CD4-positive, alpha-beta T cell (primary cell): ENCODE measurements at regions not wholly inside any gene's neighbourhood (a gene's known extent, or its start where the extent isn't known, plus 50 kb on each side); places are given as distances from the start of the nearest gene placed in this dataset.

ENCODE experiments used
- ATAC-seq: fragments of 200-7000 bp; cut with Tn5 transposase; one replicate; pipeline ENCODE4 v1.10.0; 2022; ENCODE audit warnings: mild to moderate bottlenecking; ENCODE audit not compliant: poor library complexity
- CTCF ChIA-PET: fragments of 350-600 bp; sonication (Branson Sonifier 250); formaldehyde crosslinking; loops from one replicate; lab custom pipeline; 2021; ENCODE audit warnings: antibody characterized with exemption, inconsistent platforms; lab: Charles Lee
- POLR2A ChIA-PET: fragments of 350-600 bp; sonication (Branson Sonifier 250); formaldehyde crosslinking; loops from one replicate; lab custom pipeline; 2021; ENCODE audit warnings: antibody characterized with exemption, inconsistent platforms; lab: Charles Lee
- DNase-seq, 14 experiments: peaks; one replicate each; pipeline ENCODE4 v3.0.0-alpha.2; 2013 to 2020; ENCODE audit warnings: mixed read lengths in 2 of 14
- H3K27ac ChIP-seq, 2 donors: one replicate each; pipeline versions ENCODE4 v1.5.1 to v1.7.0; 2013; ENCODE audit warnings: low read length in 2 of 2, low read depth in 1 of 2, mild to moderate bottlenecking in 1 of 2
- H3K27me3 ChIP-seq, 2 experiments: 1 replicate in 1 of 2; 2 replicates in 1 of 2; pipeline versions ENCODE4 v1.6.1 to v1.7.0; 2013; ENCODE audit warnings: low read length in 2 of 2, control low read depth in 1 of 2, mild to moderate bottlenecking in 1 of 2, moderate library complexity in 1 of 2; ENCODE audit not compliant: insufficient read depth in 2 of 2, control insufficient read depth in 1 of 2
- H3K36me3 ChIP-seq: one replicate; pipeline ENCODE4 v1.6.1; 2013; ENCODE audit warnings: low read length, control low read depth; ENCODE audit not compliant: insufficient read depth
- H3K4me1 ChIP-seq: one replicate; pipeline ENCODE4 v1.6.1; 2013; ENCODE audit warnings: low read length, control low read depth; ENCODE audit not compliant: insufficient read depth
- H3K4me3 ChIP-seq: one replicate; pipeline ENCODE4 v1.5.1; 2013; ENCODE audit warnings: mild to moderate bottlenecking, low read length, moderate library complexity
- H3K9me3 ChIP-seq, 2 experiments: 1 replicate in 1 of 2; 2 replicates in 1 of 2; pipeline versions ENCODE4 v1.6.1 to v1.7.0; 2013; ENCODE audit warnings: low read length in 2 of 2, mild to moderate bottlenecking in 2 of 2, control low read depth in 1 of 2, moderate library complexity in 1 of 2; ENCODE audit not compliant: control insufficient read depth in 1 of 2, insufficient read depth in 1 of 2
- H3K27ac Mint-ChIP-seq: one replicate; pipeline ENCODE4 v1.8.0; 2020; ENCODE audit warnings: mixed read lengths
- H3K27me3 Mint-ChIP-seq: one replicate; pipeline ENCODE4 v1.8.0; 2021; ENCODE audit warnings: mixed read lengths
- H3K36me3 Mint-ChIP-seq: one replicate; pipeline ENCODE4 v1.8.0; 2021; ENCODE audit warnings: low read depth, mixed read lengths
- H3K4me1 Mint-ChIP-seq: one replicate; pipeline ENCODE4 v1.8.0; 2021; ENCODE audit warnings: low read depth, mixed read lengths
- H3K4me3 Mint-ChIP-seq: one replicate; pipeline ENCODE4 v1.8.0; 2020; ENCODE audit warnings: mild to moderate bottlenecking, mixed read lengths
- H3K9me3 Mint-ChIP-seq: one replicate; pipeline ENCODE4 v1.8.0; 2020; ENCODE audit warnings: mixed read lengths
- intact Hi-C, 2 experiments: fragments of 100-400 bp; cut with DNase I in 1 of 2; cut with micrococcal nuclease in 1 of 2; formaldehyde crosslinking; loops; one replicate each; pipeline versions ENCODE4 v1.15.1 to v1.9.0; 2023 to 2025; cut with DNase I, micrococcal nuclease
- TF ChIP-seq, protein P1 (sequence below): fragments of 200-600 bp; IDR thresholded peaks from one replicate; pipeline ENCODE4 v1.8.0; 2022; ENCODE audit warnings: antibody characterized with exemption, mild to moderate bottlenecking

DNA sequence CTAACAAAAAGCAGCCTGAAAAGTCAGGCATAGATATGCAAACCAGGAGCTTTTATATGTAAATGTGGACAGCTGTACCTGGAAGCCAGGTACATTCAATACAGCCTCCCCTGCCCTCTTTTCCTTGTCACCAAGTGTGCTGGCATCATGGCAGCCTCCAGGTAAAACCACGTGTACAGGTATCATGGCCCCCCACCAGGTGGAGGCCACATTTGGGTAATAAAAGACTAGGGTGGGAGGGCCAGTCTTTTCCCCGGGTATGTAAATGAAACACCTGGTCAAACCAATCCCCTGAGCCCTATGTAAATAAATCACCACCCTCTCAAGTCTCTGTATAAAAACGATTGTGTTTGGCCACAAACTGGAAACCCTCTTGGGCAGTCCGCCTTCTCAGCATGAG lies 226.4 kb upstream of the GOT2 start:
- H3K4me1 Mint-ChIP-seq = no peaks in the 10 kb centered on the region
- POLR2A ChIA-PET = no interaction called here
- no peak overlapping the region for H3K27ac Mint-ChIP-seq
- no peaks in the 10 kb centered on the region for H3K27me3 ChIP-seq
- TF ChIP-seq, protein P1, sequence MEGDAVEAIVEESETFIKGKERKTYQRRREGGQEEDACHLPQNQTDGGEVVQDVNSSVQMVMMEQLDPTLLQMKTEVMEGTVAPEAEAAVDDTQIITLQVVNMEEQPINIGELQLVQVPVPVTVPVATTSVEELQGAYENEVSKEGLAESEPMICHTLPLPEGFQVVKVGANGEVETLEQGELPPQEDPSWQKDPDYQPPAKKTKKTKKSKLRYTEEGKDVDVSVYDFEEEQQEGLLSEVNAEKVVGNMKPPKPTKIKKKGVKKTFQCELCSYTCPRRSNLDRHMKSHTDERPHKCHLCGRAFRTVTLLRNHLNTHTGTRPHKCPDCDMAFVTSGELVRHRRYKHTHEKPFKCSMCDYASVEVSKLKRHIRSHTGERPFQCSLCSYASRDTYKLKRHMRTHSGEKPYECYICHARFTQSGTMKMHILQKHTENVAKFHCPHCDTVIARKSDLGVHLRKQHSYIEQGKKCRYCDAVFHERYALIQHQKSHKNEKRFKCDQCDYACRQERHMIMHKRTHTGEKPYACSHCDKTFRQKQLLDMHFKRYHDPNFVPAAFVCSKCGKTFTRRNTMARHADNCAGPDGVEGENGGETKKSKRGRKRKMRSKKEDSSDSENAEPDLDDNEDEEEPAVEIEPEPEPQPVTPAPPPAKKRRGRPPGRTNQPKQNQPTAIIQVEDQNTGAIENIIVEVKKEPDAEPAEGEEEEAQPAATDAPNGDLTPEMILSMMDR = no peak
- no peaks in the 10 kb centered on the region for H3K4me1 ChIP-seq
- no peaks in the 10 kb centered on the region for H3K9me3 ChIP-seq
- H3K27ac ChIP-seq = no peak overlapping the region
- intact Hi-C loops = no loop called here
- DNase-seq (no peak), ATAC-seq (no peak)
- no peak overlapping the region for H3K4me3 ChIP-seq
- H3K4me3 Mint-ChIP-seq = no peak overlapping the region
- CTCF ChIA-PET = no interaction called here
- H3K36me3 ChIP-seq = no peaks in the 10 kb centered on the region
- H3K9me3 Mint-ChIP-seq = no peaks in the 10 kb centered on the region
- no peaks in the 10 kb centered on the region for H3K27me3 Mint-ChIP-seq
- no peaks in the 10 kb centered on the region for H3K36me3 Mint-ChIP-seq

DNA sequence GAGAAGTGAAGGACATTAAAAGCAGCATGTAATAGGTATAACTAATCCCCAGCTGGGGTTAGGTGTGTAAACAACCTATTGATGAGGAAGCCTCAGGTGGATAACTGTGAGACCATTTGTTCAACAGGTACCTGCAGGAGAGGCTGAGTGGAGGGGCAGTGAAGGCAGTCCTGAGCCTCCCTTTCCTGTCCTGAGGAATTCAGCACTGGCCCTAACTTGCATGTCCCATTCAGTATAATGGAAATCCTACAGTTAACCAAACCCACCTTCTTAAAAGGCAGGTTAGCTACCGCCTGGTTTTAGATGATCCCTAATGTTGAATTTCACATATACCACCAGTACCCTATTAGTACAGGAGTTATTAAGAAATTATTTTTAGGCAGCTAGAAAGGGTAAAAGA lies 225.9 kb upstream of the GOT2 start:
- H3K27me3 Mint-ChIP-seq = no peaks in the 10 kb centered on the region
- H3K4me1 Mint-ChIP-seq = no peaks in the 10 kb centered on the region
- DNase-seq = no peak
- H3K4me3 Mint-ChIP-seq = no peak overlapping the region
- CTCF ChIA-PET = no interaction called here
- POLR2A ChIA-PET = no interaction called here
- H3K9me3 ChIP-seq = no peaks in the 10 kb centered on the region
- H3K36me3 ChIP-seq = no peaks in the 10 kb centered on the region
- H3K36me3 Mint-ChIP-seq = no peaks in the 10 kb centered on the region
- TF ChIP-seq, protein P1 = no peak
- intact Hi-C loops = no loop called here
- no peak overlapping the region for H3K27ac Mint-ChIP-seq
- H3K4me3 ChIP-seq = no peak overlapping the region
- no peaks in the 10 kb centered on the region for H3K4me1 ChIP-seq
- no peak overlapping the region for H3K27ac ChIP-seq
- no peaks in the 10 kb centered on the region for H3K9me3 Mint-ChIP-seq
- no peaks in the 10 kb centered on the region for H3K27me3 ChIP-seq
- no peak for ATAC-seq

DNA sequence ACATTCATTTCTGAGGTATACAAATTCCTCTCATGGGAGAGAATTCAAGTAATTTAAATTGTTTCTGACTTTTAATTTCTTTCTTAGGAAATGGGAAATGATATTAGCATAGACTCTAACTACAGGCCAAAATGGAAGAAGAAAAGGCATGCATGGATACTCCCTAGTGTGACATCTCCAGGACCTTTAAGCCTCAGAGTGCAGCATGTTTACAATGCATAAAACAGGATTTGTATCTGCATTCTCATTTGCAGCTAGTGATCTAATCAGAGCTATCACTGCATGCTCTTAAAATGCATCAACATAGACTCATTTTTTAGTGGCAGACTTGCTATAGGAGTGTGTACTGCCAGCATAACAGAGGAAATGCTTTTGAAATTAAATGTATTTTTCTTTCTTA lies 224.6 kb upstream of the GOT2 start:
- TF ChIP-seq, protein P1 = no peak
- Mint-ChIP-seq H3K9me3 (no peaks in the 10 kb centered on the region), H3K4me1 (no peaks in the 10 kb centered on the region), H3K27me3 (no peaks in the 10 kb centered on the region), H3K4me3 (no peak overlapping the region), H3K27ac (no peak overlapping the region), H3K36me3 (no peaks in the 10 kb centered on the region)
- Histone ChIP-seq H3K27ac (no peak overlapping the region), H3K4me3 (no peak overlapping the region), H3K9me3 (no peaks in the 10 kb centered on the region), H3K36me3 (no peaks in the 10 kb centered on the region), H3K4me1 (no peaks in the 10 kb centered on the region), H3K27me3 (no peaks in the 10 kb centered on the region)
- DNase-seq = no peak
- CTCF ChIA-PET = no interaction called here
- POLR2A ChIA-PET = no interaction called here
- intact Hi-C loops = no loop called here
- no peak for ATAC-seq
